ENCODE measurements at regions not wholly inside any gene's neighbourhood (a gene's known extent, or its start where the extent isn't known, plus 50 kb on each side); places are given as distances from the start of the nearest gene placed in this dataset.

- H3K79me2 ChIP-seq (ENCODE audit: control insufficient read depth, insufficient read depth, low read length) = no peaks in the 10 kb centered on the region
- no peak overlapping the region for H3K4me2 ChIP-seq (ENCODE audit: control insufficient read depth, insufficient read depth)
- H4K20me1 ChIP-seq (ENCODE audit: control insufficient read depth, insufficient read depth) = no peaks in the 10 kb centered on the region
- ChIA-PET RAD21 (ENCODE audit: unreplicated experiment) (no interaction called here), POLR2A (no interaction called here), SMC1A (ENCODE audit: uncharacterized antibody, unreplicated experiment) (no interaction called here), CTCF (no interaction called here)
- no TSS peak for BruUV-seq (replicated peaks)
- ATAC-seq (no peak), FAIRE-seq (no peak), DNase-seq (ENCODE audit: low read depth, low spot score) (no peak)
- H3K36me3 ChIP-seq (ENCODE audit: control insufficient read depth in 2 of 2, insufficient read depth in 2 of 2, low read length in 1 of 2) = no peaks in the 10 kb centered on the region
- in situ Hi-C loops (cut with MboI) = no loop called here
- 71% methylated on average over 11 of the region's 11 CpGs for WGBS (ENCODE audit: insufficient coverage, insufficient replicate concordance, low lambda C conversion rate, missing lambda C conversion rate)
- no peak overlapping the region for H3K27ac ChIP-seq (ENCODE audit: control insufficient read depth, insufficient read depth)
- intact Hi-C loops (cut with micrococcal nuclease; ENCODE audit: unreplicated experiment) = no loop called here
- H3K4me3 ChIP-seq = no peak overlapping the region
- H3K9ac ChIP-seq (ENCODE audit: control insufficient read depth, insufficient read depth, low read length) = no peak overlapping the region
- no peak overlapping the region for H2AFZ ChIP-seq (ENCODE audit: control insufficient read depth, low read depth, low read length)
- no peak for TF ChIP-seq EGR1 (IDR thresholded peaks at IDR 0.05; ENCODE audit: borderline replicate concordance in 1 of 2, low read depth in 2 of 2, low read length in 2 of 2)
- TF ChIP-seq ZNF207 (IDR thresholded peaks at IDR 0.05; ENCODE audit: borderline replicate concordance) = no peak
- TF ChIP-seq NR2C2 (IDR thresholded peaks at IDR 0.05; ENCODE audit: borderline replicate concordance, control insufficient read depth, insufficient read length, low read depth) = no peak
- no peak for TF ChIP-seq CBX5 (IDR thresholded peaks at IDR 0.05; ENCODE audit: low read depth)
- TF ChIP-seq, protein P1, sequence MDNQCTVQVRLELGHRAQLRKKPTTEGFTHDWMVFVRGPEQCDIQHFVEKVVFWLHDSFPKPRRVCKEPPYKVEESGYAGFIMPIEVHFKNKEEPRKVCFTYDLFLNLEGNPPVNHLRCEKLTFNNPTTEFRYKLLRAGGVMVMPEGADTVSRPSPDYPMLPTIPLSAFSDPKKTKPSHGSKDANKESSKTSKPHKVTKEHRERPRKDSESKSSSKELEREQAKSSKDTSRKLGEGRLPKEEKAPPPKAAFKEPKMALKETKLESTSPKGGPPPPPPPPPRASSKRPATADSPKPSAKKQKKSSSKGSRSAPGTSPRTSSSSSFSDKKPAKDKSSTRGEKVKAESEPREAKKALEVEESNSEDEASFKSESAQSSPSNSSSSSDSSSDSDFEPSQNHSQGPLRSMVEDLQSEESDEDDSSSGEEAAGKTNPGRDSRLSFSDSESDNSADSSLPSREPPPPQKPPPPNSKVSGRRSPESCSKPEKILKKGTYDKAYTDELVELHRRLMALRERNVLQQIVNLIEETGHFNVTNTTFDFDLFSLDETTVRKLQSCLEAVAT (IDR thresholded peaks at IDR 0.05) = no peak
- no peak for TF ChIP-seq BCLAF1 (IDR thresholded peaks at IDR 0.05)
- TF ChIP-seq CREM (IDR thresholded peaks at IDR 0.05; ENCODE audit: low read depth) = no peak
- TF ChIP-seq KAT2A (conservative IDR thresholded peaks at IDR 0.05; ENCODE audit: control insufficient read depth, low read depth, low read length) = no peak
- no peak for TF ChIP-seq CEBPZ (IDR thresholded peaks at IDR 0.05; ENCODE audit: low read depth, low read length)
- H3K4me1 ChIP-seq (ENCODE audit: control insufficient read depth, insufficient read depth, low read length) = no peaks in the 10 kb centered on the region
- no peaks in the 10 kb centered on the region for H3K9me3 ChIP-seq (replicated peaks; ENCODE audit: control insufficient read depth, insufficient read depth, low read length)
- H3K27me3 ChIP-seq (replicated peaks in 1 of 2; ENCODE audit: control insufficient read depth in 2 of 2, insufficient read depth in 2 of 2, low read length in 1 of 2) = no peaks in the 10 kb centered on the region
These were observed 63.0 kb upstream of the TPM4 start for GRCh38 chr19:16013181-16013850.
